HG02610 (cell line): ENCODE measurements at regions not wholly inside any gene's neighbourhood (a gene's known extent, or its start where the extent isn't known, plus 50 kb on each side); places are given as distances from the start of the nearest gene placed in this dataset.

Experiments used
- ATAC-seq: cut with Tn5 transposase; IDR thresholded peaks from one replicate; pipeline ENCODE4 v1.9.1; 2021; ENCODE audit warnings: mild to moderate bottlenecking, moderate library complexity; ENCODE audit not compliant: unreplicated experiment

DNA sequence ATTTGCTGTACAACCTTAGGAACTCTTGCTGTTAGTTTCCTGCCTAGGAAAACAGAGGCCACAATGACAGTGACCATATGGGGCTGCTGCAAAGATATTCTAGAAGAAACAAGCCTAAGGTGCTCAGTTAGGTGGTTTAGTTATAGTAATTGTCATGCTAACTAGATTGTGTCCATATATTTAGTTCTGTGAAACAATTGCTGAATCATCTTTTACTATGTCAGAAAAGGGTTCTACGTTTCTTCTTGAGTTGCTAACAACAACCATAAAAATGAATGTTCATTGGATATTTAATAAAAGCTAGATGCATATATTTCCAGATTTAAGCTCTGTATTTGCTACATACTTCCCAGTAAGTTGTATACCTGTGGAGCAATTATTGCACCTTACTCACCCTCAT, 597.2 kb upstream of the KLHL29 start:
- ATAC-seq, result no peak

DNA sequence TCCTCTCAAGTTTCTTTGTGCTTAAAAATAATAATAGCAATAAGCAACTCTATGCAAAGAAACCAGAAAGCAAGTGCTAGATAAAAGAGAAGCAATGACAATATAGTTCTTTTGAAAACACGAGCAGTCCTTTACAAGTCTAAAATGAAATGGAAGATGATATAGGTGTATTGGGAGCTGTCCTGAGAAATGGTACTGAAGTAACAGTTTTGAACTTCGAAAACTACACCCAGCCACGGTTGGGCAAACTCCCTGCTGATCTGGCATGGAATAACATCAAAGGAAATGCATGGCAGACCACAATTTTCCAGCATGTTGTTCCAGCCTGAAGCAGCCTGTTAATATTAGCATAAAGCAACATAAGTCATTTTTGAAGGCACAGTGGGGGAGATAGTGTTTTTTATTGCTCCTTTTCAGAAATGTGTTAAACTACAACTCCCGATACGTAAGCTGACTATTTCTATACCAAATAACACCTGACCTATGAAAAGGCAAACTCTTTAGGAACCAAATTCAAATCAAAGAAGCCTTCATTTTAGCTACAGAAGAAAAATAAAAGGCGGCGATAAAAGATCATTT, 596.1 kb upstream of the KLHL29 start:
- no peak for ATAC-seq

DNA sequence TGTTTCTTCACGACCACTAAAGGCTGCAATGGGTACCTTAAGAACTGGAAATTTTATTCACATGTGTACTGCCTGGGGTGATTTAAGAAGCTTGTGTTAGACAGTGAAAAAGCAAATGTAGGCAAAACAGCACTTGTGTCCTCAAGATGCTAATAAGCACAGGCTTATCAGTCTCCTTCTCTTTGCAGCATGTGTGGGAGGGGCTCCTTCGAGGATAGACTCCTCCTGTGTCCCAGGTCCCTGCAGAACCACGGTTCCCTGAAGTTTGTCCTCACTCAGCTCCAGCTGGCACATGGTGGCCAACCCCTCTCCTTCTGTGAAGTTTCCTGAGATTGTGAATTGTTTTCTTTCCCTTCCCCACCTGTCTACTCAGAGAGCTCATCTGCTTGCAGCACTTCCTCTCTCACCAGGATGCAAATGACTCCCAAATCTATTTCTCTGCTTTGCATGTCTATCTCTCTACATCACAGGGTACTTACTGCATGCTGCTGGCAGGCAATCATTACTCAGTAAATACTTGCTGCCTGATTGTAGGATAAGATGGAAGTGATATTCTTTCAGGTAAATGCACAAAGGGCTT, 589.6 kb upstream of the KLHL29 start:
- no peak for ATAC-seq

DNA sequence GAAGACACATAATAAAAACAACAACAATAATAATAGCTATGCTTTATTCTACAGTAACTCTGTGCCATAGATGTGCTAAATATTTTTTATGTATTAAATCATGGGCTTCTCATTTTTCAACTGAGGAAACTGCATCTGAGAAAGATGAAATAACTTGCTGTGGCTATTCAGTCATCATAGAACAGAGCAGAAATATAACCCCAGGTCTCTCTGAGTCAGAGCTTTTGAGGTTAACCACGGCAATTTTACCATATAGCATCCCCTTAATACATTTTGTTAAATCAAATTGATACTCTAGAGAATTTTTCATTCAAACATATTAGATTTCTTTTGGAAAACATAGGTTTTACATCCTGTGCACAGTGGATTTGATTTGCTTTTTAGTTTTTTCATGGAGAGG, 586.6 kb upstream of the KLHL29 start:
- ATAC-seq, result no peak

GRCh38 chr2:22800412-22800811, 584.6 kb upstream of the KLHL29 start:
- no peak for ATAC-seq

DNA sequence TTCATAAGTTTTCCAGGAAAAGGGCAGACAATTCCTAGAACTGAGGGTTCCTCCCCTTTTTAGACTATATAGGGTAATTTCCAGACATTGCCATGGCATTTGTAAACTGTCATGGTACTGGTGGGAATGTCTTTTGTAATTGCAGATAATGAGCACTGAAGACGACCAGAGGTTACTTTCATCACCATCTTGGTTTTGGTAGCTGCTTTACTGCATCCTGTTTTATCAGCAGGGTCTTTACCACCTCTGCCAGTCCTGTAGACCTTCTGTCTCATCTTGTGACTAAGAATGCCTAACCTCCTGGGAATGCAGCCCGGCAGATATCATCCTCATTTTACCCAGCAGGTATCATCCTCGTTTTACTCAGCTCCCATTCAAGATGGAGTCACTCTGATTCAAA, 583.9 kb upstream of the KLHL29 start:
- no peak for ATAC-seq

GRCh38 chr2:22801970-22802369, 583.0 kb upstream of the KLHL29 start:
- ATAC-seq, result no peak

DNA sequence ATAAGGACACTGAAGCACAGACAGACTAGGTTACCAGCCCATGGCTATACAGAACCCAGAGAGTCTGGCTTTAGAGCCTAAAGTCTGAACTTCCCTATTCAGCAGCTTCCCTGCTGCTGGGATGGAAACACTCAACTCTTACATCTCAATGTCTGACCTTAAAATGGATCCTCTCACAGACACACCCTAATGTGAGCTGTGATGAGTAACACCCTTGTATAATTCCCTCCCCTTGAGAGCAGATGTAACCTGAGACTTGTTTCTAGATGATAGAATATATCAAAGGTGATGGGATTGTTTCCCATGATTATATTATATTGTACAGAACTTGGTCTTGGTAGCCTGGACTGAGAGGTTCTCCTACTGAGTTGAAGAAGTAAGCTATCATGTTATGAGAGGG, 577.1 kb upstream of the KLHL29 start:
- no peak for ATAC-seq

DNA sequence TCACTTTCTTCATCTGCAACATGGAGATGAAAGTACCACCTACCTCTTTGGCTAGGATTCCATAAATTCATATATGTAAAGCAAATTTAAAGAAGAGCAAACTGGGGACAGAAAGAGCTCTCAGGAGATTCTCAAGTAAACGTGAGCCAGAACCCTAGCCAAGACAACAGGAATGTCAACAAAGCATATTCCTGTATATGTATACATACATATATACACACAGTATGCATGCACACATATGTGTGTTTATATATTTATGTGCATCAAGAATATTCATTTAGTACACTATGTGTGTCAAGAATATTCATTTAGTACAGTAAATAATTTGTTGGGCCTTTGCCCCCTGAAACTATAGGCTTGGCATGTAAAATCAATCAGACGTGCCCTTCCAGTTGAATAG, 574.4 kb upstream of the KLHL29 start:
- no peak for ATAC-seq

- no peak for ATAC-seq
These were observed 572.8 kb upstream of the KLHL29 start for GRCh38 chr2:22812065-22812680.

DNA sequence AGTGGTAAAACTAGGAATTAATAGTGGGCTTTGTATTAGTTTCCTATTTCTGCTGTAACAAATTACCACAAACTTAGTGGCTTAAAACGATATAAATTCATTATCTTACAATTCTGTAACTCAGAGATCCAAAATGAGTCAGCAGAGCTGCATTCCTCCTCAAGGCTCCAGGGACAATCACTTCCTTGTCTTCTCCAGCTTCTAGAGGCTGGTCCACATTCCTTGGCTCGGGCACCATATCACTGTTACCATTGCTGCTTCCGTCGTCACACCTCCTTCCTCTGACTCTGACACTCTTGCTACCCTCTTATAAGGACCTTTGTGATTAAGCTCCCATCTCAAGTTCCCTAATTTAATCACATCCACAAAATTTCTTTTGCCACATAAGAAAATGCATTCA, 567.8 kb upstream of the KLHL29 start:
- ATAC-seq, result no peak

DNA sequence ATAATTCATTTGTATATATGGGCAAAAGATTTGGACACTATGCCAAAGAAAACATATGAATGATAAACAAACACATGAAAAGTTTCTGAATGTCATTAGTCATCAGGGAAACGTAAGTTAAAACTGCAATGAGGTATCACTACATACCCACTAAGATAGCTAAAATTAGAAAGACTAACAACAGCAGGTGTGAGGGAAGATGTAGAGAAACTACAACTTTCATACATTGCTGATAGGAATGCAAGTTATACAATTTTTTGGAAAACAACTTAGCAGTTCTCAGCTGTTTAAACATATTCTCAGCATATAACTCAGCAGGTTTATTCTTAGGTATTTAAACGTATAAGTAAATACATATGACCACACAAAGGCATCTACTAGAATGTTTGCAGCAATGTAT, 563.5 kb upstream of the KLHL29 start:
- no peak for ATAC-seq

DNA sequence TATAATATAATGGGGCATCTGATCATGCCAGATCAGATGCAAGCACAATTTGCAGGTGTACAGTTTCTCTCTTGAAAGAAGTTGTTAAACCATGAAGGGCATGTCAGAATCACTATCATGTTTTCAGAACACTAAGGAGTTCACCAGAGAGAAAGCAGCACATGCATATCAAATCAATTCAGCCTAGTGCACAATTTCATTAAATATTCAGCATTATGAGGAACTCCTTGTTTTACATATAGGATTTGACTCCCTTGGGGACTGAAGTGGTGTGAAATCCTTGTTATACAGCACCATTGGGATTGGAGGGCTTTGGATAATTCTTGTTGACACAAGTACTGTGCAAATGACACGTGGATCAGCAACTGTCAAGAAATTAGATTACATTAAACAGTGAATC, 562.1 kb upstream of the KLHL29 start:
- ATAC-seq, result no peak

DNA sequence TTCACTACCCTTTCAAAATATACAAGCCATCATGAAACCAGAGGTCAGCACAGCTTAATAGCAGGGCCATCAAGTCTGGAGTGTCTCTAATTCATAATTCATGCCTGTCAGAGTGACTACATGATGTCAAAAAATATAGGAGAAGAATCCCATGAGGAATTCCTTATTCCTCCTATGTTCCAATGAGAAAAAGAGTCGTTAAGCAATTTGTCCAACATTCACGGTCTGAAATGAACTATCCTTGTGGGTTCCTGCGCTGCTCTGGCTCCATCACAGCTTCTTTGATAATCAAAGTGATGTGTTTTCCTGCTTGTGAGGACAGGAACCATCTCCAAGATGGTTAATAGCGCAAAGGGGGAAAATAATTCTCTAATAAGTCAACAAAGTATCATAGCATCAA, 560.4 kb upstream of the KLHL29 start:
- ATAC-seq, result no peak

DNA sequence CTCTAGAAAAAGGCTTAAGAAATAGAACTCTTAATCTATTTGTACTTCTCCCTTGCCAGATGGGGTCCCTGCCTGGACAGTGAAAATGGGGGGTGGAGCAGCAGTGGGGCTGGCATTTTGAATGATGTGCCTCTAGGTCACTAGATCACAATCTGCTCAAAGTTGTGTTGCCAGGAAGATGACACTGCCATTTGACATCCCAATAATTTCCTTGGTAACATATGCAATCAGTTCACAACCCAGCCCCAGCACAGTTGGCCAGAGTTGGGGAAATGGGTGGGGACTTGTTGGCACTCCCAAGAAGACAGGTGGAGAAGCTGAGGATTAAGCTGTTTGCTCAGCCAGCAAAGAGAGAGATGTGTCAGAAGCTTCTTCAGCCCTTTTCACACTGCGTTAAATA, 558.3 kb upstream of the KLHL29 start:
- no peak for ATAC-seq

- ATAC-seq, result no peak
These were observed 555.2 kb upstream of the KLHL29 start for GRCh38 chr2:22829791-22830190.

- ATAC-seq, result no peak
These were observed 552.8 kb upstream of the KLHL29 start for GRCh38 chr2:22832196-22832595.

DNA sequence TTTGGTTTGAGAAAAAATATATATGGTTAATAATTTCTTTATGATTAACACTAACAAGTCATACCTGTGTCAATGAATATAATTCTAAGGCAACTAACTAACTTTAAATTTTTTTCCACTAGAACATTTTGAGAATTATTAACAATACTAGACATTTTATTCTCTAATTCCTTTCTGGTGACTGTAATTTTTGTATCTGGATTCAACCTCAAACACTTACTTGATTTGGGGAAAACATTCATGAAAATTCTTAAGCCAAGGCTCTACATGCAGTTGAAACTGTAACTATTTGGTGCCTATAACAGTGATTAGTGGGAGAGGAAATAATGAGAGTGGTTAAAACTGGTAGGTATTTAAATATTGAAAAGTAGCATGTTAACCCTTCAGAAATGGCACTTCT, 546.5 kb upstream of the KLHL29 start:
- ATAC-seq, result no peak

- ATAC-seq, result no peak
These were observed 542.6 kb upstream of the KLHL29 start for GRCh38 chr2:22842205-22842869.

GRCh38 chr2:22843919-22844537, 541.0 kb upstream of the KLHL29 start:
- ATAC-seq, result no peak

- ATAC-seq, result no peak
These were observed 534.7 kb upstream of the KLHL29 start for GRCh38 chr2:22850310-22850709.

DNA sequence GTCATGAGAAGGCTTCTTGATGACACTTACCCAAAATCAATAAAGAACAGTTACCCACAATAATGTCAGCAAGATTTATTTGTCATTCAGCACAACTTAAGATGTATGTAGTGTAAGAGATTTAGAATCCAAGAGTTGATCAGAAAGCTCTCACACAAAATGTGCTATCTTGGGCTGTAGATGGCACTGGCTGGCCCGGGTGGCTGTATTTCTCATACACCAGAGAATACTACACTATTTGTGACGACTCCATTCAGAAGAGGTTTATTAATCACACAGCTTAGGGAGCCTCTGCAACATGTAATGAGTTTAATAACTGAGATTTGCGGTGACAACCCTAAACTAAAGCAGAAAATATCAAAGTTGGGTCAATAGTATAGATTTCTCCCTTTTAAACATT, 530.4 kb upstream of the KLHL29 start:
- no peak for ATAC-seq
